Fibroblast of villous mesenchyme (primary cell): ENCODE measurements at regions not wholly inside any gene's neighbourhood (a gene's known extent, or its start where the extent isn't known, plus 50 kb on each side); places are given as distances from the start of the nearest gene placed in this dataset.

ENCODE experiments used
- DNase-seq: peaks from one replicate; pipeline ENCODE4 v3.0.0-alpha.2; 2010; ENCODE audit warnings: low read depth
- H3K4me3 ChIP-seq: 2 replicates; pipeline ENCODE4 v1.5.1; 2011; ENCODE audit warnings: low read depth, mild to moderate bottlenecking, low read length
- TF ChIP-seq, protein P1 (sequence below): IDR thresholded peaks from 2 replicates; pipeline ENCODE4 v1.5.1; 2012; ENCODE audit warnings: low read depth, mild to moderate bottlenecking, low read length; ENCODE audit not compliant: insufficient read depth

DNA sequence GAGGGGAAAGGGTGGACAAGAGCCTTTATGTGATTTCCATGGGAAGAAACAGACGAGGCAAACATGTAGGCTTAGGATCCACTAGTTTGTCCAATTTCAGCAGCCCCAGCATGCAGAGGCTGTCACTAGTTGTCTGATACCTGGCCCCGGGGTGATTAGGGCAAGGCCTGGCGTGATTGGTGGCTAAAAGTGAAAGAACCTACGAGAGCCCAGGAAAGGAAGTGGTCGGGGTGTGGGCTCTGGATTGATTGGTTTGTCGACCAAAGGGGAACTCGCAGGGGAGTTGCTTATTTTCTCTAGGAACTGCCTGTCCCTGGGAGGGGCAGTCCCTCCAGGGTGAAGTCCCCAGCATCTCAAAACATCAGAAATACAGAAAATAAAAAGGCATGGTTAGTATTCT lies 64.2 kb upstream of the UQCRFS1 start:
- DNase-seq = no peak
- TF ChIP-seq, protein P1, sequence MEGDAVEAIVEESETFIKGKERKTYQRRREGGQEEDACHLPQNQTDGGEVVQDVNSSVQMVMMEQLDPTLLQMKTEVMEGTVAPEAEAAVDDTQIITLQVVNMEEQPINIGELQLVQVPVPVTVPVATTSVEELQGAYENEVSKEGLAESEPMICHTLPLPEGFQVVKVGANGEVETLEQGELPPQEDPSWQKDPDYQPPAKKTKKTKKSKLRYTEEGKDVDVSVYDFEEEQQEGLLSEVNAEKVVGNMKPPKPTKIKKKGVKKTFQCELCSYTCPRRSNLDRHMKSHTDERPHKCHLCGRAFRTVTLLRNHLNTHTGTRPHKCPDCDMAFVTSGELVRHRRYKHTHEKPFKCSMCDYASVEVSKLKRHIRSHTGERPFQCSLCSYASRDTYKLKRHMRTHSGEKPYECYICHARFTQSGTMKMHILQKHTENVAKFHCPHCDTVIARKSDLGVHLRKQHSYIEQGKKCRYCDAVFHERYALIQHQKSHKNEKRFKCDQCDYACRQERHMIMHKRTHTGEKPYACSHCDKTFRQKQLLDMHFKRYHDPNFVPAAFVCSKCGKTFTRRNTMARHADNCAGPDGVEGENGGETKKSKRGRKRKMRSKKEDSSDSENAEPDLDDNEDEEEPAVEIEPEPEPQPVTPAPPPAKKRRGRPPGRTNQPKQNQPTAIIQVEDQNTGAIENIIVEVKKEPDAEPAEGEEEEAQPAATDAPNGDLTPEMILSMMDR = no peak
- H3K4me3 ChIP-seq = no peak overlapping the region

- no peak for DNase-seq
- TF ChIP-seq, protein P1 = no peak
- H3K4me3 ChIP-seq = no peak overlapping the region
Observed at GRCh38 chr19:29278716-29279115, 65.8 kb upstream of the UQCRFS1 start.

GRCh38 chr19:29283366-29283765 lies 70.4 kb upstream of the UQCRFS1 start:
- no peak for DNase-seq
- H3K4me3 ChIP-seq = no peak overlapping the region
- TF ChIP-seq, protein P1 = no peak

GRCh38 chr19:29285187-29285687 lies 72.3 kb upstream of the UQCRFS1 start:
- DNase-seq = no peak
- H3K4me3 ChIP-seq = no peak overlapping the region
- TF ChIP-seq, protein P1 = no peak

DNA sequence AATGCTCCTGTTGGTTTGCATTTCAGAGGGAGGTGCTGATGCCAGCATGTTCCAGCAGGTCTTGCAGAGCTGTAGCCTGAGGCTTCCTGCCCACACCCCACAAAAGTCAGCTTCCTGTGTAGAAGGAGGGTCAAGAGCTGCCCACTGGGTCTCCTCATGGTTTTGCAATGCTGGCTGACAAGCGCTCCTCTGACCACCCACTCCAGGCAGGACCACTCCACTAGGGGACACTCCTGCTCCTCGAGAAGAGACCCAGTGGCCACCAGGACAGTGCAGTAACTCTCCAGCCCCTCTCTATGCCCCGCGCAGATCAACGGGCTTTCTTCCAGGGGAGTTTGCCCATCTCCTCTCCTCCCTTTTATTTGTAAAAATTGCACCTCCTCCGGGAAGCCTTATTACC lies 72.9 kb upstream of the UQCRFS1 start:
- no peak overlapping the region for H3K4me3 ChIP-seq
- no peak for DNase-seq
- TF ChIP-seq, protein P1 = no peak

DNA sequence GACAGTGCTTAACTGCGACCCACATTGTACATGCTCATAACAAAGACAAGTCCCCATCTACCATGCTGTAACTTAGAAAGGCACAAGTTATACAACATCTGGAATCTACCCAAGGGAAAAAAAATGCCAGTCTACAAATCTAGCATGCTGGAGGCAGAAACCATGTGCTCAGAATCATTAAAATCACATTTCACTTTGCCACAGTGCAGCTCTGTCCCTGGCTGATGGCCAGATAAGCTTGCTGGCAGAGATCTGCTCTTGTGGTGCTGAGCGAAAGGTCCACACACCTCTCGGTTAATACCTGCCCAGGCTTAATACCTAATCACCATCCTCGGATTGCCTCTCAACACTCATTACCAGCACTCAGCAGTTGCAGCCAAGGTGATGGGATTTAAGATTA lies 74.1 kb upstream of the UQCRFS1 start:
- DNase-seq = no peak
- no peak overlapping the region for H3K4me3 ChIP-seq
- TF ChIP-seq, protein P1 = no peak

GRCh38 chr19:29288256-29288655 lies 75.3 kb upstream of the UQCRFS1 start:
- TF ChIP-seq, protein P1 = no peak
- no peak for DNase-seq
- H3K4me3 ChIP-seq = no peak overlapping the region
